ELF-1 (cell line): ENCODE measurements at regions not wholly inside any gene's neighbourhood (a gene's known extent, or its start where the extent isn't known, plus 50 kb on each side); places are given as distances from the start of the nearest gene placed in this dataset.

Experiments used
- DNase-seq: peaks from one replicate; pipeline ENCODE4 v3.0.0-alpha.2; 2016; ENCODE audit warnings: low read depth, low spot score

DNA sequence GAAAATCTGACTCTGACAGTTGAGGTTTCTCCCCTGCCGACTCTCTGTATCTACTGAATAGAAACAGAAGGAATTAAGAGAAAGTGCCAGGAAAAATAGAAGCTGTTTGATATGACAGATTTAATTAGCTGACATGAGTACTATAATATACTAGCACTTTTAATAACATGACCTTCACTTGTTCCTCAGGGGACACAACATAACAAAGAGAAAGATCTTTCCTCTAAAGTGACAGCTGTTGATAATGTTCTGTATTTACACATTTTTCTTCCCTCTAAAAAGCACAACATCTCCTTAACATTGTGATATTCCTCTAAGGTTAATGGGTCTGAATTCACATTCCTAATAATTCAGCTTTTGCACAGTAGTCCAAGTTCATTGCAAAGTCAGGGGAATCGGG is 1136.0 kb downstream of the PCDH17 start:
- no peak for DNase-seq

DNA sequence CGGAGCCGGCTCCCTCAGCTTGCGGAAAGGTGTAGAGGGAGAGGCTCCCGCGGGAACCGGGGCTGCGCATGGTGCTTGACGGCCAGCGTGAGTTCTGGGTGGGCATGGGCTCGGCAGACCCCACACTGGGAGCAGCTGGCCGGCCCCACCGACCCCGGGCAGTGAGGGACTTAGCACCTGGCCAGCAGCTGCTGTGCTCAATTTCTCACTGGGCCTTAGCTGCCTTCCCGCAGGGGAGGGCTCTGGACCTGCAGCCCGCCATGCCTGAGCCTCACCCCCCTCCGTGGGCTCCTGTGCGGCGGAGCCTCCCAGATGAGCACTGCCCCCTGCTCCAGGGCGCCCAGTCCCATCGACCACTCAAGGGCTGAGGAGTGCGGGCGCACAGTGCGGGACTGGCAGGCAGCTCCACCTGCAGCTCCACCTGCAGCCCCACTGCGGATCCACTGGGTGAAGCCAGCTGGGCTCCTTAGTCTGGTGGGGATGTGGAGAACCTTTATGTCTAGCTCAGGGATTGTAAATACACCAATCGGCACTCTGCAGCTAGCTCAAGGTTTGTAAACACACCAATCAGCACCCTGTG is 1141.8 kb downstream of the PCDH17 start:
- no peak for DNase-seq

DNA sequence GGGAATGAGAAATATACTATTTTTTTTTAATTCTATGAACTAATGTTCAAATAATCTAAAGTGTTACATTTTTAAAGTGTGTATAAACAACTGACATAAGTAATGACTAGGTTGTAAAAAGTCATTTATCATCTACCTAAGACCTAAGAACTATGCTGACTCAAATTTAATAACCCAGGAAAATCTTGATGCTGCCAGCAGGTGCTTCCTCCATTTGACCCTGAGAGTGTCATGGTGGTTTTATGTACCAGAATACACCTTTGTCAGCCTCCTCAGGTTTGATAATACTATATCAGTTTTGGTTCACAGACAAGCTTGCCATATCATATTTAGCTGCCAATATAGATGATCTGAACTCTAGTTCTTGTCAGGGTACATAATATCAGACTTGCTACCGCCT is 1151.2 kb downstream of the PCDH17 start:
- no peak for DNase-seq

- DNase-seq = no peak
These were observed 1161.3 kb downstream of the PCDH17 start for GRCh38 chr13:58792854-58793253.

- no peak for DNase-seq
These were observed 1164.2 kb downstream of the PCDH17 start for GRCh38 chr13:58795715-58796114.

GRCh38 chr13:58804832-58805231 is 1173.3 kb downstream of the PCDH17 start:
- no peak for DNase-seq

DNA sequence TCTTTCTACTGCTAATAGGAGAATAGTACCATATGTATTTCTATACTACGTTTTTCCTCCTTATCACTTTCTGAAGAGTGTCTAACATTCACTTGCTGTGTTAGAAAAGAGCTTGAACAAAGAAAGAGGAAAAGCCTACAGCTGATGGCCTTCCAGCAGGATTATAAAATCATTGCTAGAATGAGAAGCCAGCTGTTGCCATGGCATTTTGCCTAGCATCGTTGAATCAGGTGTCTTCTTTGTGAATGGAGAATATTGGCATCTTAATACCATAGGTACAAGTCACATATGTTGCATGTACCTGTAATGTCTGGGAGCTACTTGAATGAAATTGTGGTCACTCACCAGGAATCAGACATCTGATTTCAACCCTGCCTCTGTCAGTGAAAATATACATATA is 1174.9 kb downstream of the PCDH17 start:
- DNase-seq = no peak

DNA sequence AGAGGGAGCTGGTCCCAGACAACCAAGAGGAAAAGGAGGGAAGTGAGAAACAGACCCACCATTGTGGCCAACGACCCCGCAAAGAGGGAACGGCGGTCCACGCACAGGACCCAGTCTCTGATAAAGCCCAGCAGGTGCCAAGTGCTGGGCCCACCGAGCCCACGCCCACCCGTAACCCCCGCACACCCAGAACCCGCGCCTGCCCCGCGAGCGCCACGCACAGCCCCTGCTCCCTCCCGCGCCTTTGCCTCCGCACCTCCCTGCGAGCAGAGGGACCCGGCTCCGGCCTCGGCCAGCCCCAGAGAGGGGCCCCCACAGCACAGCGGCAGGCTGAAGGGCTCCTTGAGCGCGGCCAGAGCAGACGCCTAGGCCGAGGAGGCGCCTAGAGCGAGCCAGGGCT is 1192.2 kb downstream of the PCDH17 start:
- DNase-seq = no peak

- no peak for DNase-seq
These were observed 1196.4 kb downstream of the PCDH17 start for GRCh38 chr13:58827904-58828303.

DNA sequence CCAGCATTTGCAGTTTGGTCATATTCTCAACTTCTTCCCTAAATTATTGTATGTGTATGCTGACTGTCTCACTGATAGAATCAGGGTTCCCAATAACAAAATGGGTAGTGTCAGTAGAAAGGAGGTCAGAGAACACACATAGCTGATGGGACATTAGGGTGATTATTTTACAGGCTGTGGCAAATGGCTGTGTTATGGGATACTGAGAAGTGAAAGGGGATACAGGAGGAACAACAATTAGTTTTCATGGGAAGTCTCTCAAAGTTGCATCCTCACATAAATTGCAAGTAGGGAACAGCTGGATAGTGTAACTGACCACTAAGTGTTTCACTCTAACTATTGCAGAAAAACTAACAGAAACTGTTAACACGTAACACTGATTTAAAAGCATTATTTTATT is 1199.3 kb downstream of the PCDH17 start:
- no peak for DNase-seq

DNA sequence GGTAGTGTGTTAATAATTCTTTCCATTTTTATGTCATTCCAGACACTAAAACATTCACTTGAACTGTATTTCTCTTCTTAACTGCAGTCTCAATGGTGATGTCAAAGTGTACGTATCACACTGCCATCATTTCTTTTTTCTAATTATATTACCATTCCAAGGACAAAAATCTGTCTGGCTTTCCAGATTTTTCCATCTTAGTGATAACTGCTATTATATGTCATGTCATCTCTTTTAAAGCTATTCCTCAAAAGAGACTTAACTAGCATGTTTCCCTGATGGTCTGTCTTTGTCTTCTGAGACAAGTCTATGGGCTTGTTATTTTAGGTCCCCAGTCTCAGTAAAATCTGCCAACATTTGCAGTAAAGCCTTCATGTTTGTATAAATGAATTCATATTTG is 1207.1 kb downstream of the PCDH17 start:
- DNase-seq = no peak

DNA sequence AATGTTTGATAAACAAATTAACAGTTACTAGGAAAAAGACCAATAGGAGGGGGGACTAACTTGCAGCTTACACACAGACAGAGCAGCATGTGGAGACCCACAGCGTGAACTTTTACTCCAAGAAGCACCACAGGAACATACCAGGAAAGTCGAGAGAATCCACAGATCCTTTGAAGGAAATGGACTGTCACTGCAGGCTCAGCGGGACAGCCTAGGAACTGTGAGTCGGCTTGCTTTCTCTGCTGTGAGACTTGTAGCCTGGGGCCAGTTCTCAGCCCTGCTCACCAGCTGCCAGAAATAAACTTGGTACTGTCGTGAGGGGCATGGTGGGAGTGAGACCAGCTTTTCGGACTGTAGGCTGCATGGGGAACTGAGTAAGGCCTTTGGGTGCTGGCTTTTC is 1211.5 kb downstream of the PCDH17 start:
- DNase-seq = peak; percentile 81

DNA sequence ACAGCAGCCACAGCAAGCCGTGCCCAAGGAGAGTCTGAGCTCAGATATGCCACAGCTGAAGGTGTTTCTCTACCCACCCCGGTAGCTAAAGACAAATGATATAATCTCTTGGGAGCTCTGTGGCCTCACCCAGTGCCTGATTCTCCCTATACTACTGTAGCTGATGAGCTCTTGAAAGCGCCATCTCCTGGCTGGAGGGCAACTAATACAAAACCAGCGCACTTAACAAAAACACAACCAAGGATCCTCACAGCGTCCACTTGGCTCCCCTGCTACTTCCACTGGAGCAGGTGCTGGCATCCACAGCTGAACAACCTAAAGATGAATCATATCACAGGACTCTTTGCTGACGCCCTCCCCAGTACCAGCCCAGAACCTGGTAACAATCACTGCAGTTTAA is 1212.0 kb downstream of the PCDH17 start:
- DNase-seq = peak; percentile 60

GRCh38 chr13:58850161-58850560 is 1218.6 kb downstream of the PCDH17 start:
- no peak for DNase-seq

- no peak for DNase-seq
These were observed 1220.5 kb downstream of the PCDH17 start for GRCh38 chr13:58852076-58852475.

GRCh38 chr13:58855283-58855682 is 1223.7 kb downstream of the PCDH17 start:
- DNase-seq = no peak

DNA sequence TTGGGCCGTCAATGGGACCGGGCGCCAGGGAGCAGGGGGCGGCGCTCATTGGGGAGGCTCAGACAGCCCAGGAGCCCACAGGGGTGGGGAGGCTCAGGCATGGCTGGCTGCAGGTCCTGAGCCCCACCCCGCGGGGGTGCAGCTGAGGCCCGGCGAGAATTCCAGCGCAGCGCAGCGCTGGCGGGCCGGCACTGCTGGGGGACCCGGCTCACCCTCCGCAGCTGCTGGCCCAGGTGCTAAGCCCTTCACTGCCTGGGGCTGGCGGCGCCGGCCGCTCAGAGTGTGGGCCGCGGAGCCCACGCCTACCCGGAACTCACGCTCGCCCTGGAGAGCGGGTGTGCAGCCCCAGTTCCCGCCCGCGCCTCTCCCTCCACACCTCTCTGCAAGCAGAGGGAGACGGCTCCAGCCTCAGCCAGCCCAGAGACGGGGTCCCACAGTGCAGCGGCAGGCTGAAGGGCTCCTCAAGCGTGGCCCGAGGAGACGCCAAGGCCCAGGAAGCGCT is 1227.4 kb downstream of the PCDH17 start:
- peak; percentile 74 for DNase-seq

DNA sequence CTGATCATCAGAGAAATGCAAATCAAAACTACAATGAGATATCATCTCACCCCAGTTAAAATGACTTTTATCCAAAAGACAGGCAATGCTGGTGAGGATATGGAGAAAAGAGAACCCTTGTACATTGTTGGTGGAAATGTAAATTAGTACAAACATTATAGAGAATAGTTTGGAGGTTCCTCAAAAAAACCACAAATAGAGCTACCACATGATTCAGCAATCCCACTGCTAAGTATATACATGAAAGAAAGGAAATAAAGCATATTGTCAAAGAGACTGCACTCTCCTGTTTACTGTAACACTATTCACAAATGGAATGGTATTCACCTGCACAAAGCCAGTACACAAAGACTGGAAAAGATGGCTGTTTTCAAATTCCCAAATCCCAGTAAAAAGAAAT is 1233.7 kb downstream of the PCDH17 start:
- DNase-seq = no peak

DNA sequence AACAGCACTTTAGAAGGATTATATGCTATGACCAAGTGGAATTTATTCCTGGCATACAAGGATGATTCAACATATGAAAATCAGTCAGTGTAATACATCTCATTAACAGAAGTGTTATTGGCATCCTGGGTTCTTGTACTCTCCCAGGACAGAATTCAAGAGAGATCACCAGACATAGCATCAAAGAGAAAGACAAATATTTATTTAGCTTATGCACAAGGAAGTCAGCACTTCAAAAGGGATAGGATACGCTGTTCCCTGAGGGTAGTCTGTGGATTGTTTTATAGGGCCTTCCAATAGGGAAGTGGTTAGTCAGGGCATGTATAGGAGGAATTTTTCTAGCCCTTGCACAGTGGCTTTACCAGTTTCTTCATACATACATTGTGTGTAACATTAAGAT is 1238.0 kb downstream of the PCDH17 start:
- DNase-seq = no peak

GRCh38 chr13:58876473-58876872 is 1244.9 kb downstream of the PCDH17 start:
- DNase-seq = no peak

DNA sequence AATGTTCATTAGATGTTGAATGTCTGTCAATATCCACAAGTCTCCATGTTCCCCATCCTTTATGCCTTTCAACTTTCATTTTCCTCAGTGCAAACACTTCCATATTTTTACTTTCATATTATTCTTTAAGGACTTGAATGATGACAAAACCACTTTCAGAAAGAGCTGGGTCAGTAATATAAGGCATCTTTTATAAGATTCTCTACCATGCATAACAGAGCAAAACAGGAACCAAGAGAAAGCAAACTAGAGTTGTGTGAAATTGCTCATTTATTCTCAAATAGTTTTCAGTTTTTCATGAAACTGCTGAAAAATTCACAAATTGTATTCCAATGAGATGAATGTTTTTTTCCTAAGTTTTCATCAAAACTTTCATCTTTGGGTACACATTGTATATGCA is 1247.6 kb downstream of the PCDH17 start:
- DNase-seq = no peak

DNA sequence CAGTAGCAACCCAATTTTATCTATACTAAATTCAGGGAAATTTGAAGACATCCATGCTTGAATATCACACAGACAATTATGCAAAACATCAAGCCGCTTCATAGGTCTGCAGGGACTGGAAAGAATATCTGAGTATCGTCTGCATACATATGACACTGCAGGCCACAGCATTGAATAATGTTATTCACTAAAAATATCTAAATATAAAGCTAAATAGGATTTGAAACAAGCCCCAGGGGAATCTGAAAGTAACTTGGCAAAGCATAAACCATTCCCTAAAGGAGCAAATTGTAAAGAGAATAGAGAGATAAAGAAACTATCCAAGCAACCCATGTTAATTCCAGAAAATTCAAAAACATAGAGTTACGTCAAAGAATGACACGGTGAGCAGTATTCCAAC is 1251.0 kb downstream of the PCDH17 start:
- DNase-seq = no peak

DNA sequence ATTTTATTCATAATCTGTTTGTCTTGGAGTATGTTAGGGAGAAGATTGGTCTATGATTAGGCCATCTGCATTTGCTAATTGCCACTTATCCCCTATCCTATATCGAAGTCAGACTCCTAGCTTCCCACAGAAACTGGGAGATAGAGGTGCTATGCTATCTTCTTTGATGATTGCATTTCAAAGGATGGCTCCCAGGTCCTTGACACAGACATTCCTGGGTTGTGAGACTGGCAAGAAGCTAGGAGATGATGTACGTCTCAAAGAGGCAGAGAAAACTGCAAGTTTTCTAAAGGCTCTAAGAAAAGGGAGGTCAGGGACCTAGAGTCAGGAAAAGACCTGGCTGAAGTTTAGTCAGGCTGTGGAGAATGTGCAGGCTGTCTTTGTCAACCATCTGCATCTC is 1251.9 kb downstream of the PCDH17 start:
- no peak for DNase-seq
